ENCODE measurements at regions not wholly inside any gene's neighbourhood (a gene's known extent, or its start where the extent isn't known, plus 50 kb on each side); places are given as distances from the start of the nearest gene placed in this dataset.
A peak's percentile ranks its signal among the peaks of the same experiment; 100 is the strongest.

DNA sequence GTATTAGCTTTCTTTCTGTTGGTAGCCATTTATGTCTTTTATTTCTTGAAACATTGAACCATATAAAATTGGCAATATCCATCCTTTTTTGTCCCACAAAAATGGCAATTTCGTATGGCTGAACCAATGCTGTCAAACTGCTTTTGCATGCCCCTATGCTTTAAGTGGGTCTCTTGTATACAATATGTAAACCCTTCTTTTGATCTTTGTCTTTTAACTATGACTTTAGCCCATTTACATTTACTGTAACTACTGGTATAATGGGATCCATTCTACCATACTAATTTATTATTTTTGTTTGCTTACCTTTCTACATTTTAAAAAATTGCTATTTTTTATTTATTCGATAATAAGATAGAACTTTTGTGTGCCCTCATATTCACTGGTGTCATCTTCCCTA, 93.4 kb downstream of the TENT4A start:
- DNase-seq (ENCODE audit: low spot score), result no peak

DNA sequence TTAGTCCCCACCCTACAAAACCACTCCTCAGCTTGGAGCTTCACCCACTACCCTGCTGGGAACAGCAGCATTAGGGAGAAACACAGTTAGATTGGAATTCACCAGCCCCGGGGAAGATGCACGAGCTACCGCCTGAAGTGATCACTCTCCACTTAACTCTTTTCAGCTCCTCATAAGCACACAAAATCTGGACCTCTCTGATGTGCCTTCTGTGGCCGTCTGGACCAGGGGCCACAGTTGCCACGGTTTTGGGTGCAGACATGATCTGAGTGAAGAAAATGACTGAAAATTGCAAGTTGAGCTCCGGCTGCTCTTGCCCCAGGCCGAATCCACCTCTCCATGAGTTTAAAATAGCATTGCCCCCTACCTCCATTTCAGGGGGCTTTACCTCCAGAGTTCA, 95.2 kb downstream of the TENT4A start:
- no peak for DNase-seq (ENCODE audit: low spot score)

DNA sequence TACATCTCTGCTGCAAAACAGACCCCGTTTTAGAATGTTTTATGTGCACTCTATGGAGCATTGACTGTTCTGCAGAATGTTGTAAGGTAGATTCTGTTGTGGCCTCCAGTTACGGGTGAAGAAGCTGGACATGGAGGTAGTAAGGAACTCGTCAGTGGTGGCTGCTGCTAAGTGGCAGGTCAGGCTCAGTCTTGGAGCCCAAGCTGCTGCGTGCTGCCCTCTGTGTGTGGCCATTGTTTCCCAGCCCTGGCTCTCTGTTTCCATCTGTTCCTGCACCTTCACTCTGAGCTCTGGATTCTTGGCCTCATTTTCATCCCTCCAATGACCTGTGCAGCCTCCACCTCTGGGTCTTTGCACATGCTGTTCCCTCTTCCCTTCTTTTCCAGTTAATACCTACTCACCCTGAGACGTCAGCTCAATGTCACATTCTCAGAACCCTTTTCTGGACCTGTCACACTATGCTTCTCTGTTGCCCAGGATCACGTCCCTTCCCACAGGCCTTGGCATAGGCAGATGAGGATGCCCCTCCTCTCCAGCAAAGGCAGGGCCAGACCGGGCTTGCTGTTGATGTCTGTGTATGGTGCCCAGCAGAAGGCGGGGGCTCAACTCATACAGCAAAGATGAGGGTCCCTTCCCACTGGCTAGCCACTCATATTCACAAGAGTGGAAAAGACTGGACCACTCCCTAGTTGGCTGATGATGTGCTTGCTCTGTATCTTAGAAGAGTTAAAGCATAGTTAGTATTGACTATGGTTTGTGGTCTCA, 97.6 kb downstream of the TENT4A start:
- no peak for DNase-seq (ENCODE audit: low spot score)

DNA sequence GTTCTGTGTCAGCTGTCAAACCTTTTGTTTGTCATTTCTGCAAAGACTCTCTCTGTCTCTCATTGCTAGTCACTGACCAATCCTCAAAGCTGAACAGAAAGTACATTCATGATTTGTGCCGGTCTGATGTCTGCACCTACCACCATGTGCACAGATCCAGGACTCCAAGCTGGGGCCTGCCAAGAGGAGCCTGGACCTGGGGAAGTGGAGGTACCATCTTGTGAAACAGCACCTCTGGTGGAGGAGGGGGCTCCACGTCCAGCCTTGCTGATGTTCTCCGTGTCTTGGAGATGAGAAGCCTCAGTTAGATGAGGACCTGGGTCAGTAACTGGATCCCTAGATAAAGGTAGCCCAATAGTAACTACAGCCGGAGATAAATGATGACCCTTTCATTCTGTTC, 98.9 kb downstream of the TENT4A start:
- no peak for DNase-seq (ENCODE audit: low spot score)

DNA sequence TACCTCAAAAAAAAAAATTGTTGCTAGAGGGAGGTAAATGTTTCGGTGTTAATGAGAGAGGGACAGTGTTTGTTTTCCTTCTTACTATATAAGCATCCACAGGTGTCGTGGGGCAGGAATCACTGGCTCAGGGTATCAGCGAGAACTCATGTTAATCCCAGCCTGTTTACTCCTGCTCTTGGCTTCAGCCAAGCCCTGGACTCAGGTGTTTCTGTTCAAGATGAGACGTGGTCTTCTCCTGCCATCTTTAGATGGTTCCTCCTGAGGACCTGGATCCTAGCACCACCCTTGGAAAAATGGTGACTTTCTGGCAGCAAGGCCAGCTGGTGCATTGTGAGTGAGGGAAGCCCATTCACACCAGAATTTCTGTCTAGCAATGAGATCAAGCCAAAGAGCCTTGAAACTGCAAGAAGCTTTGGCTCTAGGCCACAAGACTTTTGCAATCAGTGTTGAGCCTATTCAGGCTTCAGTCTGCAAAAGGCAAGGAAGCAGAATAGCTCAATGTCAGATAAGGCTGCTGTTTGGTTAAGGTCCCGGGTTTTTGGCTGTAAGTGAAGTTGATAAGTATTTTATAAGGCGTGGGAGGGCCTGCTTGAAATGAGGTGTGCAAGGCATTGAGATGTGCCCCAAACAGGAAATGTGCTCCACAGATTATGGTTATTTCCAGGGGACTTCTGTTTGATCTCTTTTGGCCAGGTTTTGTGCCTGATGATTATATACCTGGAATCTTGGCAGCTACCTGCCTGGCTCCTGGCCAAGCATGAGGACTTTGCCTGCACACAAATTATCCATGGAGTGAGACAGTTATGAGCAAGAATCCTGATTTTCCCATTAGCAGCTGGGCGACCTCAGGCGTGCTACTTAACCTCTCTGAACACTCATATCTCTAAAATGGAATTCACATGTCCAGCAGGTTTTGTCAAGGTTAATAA, 99.8 kb downstream of the TENT4A start:
- no peak for DNase-seq (ENCODE audit: low spot score)

DNA sequence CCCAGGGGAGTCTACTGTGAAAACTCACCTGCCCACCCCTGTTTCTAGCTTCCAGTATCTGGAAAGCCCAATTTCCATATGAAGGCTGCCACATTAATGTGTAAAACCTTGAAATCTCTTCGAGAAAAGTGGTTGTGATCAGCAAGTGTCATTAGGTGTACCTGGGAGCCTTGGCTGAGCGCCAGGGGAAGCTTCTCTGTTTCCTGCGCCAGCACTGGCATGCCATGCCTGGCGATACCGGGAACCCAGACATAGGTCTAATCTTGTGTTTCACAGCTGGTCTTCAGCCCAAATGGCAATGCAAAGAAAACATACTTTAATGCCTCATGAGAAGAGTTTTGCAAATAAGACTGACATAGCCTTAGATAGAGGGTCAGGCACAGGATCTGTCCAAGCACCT, 101.6 kb downstream of the TENT4A start:
- no peak for DNase-seq (ENCODE audit: low spot score)

DNA sequence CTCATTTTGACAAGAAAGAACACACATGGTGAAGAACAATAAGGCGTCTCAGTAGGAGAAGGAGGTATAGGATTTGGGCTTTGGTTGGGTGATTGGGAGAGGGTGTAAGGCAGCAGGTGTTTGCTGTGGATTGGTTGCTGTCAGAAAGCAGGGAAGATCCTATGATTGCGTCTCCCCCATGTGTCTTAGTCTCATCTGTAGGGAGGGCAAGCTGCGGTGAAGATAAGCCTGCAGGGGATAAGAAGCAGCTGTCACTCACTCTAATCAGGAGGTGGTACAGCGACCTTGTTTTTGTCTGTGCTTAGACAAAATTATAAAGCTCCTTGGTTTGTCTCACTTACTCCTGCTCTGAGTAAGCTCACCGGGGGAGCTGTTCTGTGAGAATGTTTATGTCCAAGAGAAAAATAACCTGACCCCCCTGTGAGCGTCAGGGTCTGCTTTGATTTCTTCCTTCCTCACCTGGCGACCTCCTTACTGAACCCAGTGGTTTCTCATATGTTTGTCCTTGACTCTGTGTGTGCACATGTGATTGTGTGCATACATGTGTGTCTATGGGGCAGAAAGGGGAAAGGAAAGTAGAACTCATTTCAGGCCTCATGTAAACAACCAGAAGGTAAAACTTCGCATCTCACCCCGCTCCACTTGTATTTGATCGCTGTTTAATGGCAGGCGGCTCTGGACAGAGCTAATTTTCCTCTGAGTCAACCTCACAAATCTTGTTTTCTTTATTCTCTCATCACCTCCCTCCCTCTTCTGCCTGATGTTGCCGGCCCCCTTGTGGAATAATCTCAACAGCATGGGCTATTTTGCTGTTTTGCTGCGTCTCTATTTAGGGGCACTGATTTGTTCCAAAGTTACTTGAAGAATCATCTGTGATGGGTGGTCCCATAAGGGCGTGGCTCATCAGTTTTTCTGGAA, 105.6 kb downstream of the TENT4A start:
- no peak for DNase-seq (ENCODE audit: low spot score)

DNA sequence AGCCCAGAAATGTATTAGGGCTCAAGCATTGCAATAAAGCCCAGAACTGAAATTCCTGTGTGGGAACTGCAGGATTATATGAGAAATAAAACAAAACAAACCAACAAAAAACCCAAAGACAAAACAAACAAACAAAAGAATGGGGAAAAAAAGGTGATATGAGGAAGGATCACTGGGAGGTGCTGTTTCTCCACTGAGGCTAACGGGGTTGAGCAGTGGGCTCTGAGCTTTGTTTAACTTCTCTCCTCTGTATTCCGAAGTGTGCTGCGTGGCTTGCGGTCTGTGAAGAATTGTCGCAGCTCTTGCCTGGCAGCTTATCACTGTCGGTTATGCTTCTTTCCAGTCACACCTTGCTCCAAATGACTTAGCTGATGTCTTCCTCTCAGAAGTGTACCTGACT, 106.3 kb downstream of the TENT4A start:
- DNase-seq (ENCODE audit: low spot score), result no peak

DNA sequence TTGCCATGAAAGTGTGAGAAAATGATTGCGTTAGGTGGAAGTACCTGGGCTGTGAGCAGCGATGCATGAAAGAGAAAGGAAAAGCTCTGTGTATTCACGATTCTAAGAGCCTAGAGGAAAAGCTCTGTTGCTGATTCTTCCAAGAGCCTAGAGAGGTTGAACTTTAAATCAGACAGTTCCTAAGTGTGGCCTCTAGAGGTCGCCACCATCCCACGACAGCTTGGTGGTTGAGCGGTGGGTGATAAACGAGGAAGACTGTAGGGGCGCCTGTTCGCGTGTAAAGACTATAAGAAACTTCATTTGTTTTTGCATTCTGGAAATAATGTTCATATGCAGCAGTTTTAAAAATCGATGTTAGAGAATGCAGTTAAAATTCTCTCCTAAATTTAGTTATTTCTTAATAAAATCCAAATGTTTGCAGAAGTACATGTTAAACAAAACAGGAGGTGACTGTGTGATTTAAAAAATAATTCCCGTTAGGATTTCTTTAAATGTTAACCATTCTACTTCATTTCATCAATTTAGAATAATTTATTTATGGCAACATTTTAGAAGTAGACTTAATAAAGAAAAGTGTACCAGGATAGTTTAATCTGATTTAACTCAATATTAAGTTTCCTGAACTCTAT, 107.7 kb downstream of the TENT4A start:
- DNase-seq (ENCODE audit: low spot score), result peak; percentile 26

DNA sequence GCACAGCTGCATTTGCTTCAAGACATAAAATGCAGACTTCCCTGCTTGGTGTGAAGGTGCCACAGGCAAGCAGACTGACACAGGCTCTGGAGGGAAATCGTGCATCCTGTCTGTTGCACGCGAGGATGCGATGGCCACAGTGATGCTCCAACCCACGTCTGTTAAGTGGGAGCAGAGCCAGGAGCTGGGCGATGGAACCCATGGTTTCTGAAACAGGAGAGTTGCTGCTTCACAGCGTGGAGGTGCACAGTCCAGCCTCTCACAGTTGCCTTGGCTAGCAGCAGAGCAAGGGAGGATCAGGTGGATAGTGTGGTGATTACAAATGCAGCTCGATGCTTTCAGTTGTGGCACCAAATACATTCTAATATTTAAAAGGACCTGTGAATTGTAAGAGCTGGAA, 108.8 kb downstream of the TENT4A start:
- no peak for DNase-seq (ENCODE audit: low spot score)

DNA sequence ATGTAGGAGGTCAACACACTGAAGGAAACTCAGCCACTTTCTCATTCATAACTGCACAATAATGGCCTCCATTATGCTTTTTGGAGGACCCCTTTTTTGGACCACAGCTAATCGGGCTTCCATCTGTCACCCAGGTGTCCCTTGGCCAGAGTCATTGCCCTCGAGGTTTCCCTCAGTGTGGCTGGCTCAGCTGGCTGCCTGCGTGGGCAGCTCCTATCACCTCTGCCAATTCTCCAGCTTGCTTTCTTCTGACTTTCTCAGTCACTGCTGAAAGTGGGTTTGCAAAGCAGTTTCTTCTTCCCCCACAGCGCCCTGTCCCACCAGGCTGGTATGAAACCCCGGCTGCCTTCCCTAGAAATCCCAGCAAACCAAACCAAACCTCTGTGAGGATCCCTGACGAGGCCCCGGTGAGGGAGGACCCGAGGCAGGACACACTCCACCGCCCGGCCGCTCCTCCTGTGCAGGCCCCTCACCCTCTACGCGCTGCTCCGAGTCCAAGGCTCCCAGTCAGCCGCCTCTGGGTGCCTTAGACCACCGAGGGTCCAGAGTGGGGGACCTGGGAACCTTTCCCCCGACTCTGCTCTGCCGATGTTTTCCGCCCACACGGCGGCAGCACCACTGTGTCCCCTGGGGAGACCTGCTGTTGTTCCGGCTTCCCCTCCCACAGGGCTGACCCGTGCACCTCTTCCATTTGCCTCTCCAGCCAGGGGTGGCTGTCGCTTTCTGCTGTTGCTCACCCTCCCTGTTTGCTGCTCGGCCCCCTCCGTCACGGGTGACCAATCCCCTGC, 109.5 kb downstream of the TENT4A start:
- no peak for DNase-seq (ENCODE audit: low spot score)

DNA sequence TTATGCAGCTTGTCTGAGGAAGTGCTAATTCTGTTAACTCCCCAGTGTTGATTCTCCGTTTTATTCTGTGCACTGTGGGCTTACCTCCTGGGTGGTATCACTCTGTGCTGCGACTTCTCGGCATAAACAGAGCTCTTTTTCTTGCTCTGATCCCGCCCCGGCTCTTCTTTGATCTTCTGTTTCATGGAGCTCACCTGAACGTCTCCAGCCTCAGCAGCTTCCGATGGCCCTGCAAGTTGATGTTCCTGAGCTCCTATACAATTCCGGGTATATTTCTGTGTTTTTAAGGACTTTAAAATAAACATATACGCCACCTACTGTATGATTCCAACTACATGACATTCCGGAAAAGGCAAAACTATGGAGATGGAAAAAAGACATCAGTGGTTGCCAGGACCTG, 110.8 kb downstream of the TENT4A start:
- DNase-seq (ENCODE audit: low spot score), result no peak

DNA sequence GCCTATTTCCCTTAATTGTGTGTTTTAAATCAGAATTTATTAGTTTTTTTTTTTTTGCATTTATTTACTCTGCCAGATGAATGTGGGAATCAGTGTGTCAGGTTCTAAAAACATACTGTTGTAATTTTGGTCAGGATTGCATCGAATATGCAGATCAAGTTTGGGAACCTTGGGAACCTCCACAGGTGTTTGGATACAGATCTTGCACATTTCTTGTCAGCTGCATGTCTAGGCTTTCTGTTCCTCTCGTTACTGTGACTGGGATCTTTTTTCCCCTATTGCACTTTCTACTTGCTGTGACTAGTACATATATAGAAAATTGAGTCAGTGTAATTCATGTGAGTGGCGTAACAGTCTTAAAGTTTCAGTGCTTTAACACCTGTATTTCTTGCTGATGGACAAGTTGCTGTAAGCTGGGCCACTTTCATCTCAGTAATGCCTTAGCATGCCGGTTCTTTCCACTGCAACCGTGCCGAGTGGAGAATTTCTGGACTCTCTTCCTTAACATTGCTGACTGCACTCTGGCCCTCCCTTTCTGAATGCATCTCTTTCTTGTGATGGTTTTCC, 112.5 kb downstream of the TENT4A start:
- DNase-seq (ENCODE audit: low spot score), result no peak

DNA sequence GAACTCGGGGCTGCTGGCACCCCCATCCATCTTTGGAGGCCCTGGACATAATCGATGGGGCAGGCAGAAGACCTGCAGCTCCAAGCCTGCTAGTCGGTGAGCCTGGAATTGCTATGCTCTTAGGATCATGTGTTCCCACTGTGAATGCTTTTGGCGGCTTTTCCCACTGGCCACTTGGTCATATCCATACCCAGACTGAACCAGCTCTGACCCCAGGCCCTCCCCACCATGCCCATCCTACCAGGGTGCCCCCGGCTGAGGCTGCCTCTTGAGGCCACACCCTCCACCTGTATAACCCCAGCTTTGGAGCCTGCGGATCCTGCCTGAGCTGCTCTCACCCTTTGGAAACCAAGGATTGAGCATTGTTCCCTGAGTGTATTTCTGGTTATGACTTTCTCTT, 113.5 kb downstream of the TENT4A start:
- DNase-seq (ENCODE audit: low spot score), result no peak

DNA sequence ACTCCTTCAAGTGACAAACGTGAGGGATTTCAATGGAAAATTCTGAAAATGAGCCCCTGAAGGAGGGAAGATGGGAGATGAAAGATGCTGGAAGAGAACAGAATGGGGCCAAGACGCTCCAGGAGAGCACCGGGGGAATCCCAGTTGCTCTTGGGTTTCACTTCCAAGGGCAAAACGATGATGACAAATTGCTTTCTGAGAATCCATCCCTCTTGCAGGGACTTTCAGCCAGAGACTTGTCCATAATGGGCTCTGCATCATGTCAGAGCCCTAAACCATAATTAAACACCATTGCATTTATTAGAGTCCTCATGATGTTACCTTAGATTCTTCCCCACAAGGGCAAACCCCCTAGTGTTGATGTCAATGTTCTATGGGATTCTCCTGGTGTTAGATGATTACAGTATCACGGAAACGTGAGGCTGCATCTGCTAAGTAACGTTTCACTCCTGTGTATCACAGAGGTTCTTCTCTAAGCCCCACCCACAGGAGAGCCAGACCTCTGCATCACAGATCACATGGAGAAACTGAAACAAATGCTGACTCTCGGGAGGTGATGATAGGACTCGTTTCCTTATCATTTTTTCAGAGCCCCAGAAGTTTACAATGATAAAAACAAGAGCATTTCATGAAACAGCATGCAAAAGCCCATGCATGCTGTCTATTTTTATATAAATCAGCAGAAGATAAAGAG, 114.4 kb downstream of the TENT4A start:
- peak; percentile 47 for DNase-seq (ENCODE audit: low spot score)

DNA sequence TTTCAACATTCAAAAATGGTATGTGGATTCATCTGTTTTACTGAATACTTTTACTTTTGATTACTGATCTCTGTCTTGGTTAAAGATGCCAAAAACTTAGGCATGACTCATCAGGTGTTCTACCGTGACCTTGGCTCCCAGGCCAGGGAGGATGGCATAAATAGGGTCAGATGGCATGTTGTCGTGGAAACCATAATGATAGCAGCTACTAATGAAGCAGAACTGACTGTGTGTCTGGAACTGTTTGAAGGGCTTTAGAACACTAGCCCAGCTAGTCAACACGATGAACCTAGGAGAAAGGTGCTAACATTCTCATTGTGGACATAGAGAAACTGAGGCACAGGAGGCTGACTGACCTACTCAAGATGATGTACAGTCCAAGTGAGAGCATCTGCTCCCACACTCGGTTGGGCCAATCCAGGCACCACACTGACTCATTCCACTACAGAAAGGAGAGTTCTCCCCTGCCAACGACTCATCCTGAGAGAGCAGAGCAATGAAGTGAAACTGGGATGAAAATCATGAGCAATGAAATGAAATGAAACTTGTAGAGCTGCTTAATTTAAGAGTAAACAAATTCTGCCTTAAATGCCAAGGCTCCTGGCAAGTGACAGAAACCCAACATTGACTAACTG, 116.0 kb downstream of the TENT4A start:
- DNase-seq (ENCODE audit: low spot score), result peak; percentile 21

DNA sequence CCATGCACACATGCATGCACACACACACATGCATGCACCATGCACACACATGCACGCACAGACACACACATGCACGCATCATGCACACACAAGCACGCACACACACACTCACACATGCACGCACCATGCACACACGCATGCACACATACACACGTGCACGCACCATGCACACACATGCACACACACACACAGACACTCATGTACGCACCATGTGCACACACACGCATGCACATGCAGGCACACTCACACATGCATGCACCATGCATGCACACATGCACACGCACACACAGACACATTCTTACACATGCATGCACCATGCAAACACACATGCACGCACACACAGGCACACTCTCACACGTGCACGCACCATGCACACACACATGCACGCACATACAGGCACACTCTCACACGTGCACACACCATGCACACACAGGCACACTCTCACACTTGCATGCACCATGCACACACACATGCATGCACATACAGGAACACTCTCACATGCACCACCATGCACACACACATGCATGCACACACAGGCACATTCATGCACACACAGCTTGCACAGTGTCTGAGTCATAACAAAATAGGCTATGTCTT, 117.5 kb downstream of the TENT4A start:
- no peak for DNase-seq (ENCODE audit: low spot score)

DNA sequence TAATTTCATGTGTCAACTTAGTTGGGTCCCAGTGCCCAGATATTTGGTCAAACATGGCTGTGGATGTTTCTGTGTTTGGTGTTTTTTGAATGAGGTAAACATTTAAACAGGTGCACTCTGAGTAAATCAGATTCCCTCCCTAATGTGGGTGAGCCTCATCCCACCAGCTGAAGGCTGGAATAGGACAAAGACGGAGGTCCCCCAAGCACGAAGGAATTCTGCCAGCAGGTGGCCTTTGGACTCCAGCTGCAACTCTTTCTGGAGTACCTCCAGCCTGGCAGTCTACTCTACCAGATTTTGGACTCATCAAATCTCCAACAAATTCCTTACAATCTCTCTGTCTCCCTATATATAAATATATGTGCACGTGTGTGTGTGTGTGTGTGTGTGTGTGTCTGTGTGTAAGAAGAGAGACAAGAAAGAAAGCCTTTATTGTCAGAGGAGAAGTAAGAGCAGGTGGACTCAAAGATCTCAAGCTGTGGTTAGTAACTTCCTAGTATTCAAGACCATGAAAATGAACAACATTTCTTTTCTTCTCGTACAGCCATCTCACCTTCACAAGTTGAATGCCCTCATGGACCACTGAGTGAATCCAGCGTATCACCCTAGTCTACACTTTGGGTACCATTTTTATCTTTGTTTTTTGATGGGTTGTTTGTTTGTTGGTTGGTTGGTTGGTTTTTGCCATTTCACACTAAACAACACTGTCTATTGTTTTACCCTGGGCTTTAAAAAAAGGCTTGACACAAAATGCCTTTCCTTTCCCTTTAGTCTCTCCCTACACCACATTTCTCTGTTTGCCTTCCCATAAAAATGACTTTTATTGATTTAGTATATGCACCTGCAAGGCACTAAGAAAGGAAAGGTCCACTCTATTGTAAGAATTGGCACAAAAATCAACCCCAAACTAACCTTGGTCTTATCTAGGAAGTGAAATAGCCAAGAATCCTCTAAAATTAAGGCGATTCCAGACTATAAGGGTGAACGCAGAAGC, 118.7 kb downstream of the TENT4A start:
- DNase-seq (ENCODE audit: low spot score), result no peak

All from CD4-positive, alpha-beta T cell treated with Interleukin-15 for 4 hours (primary cell).